Left ventricle myocardium superior (tissue), 1 donor: ENCODE measurements at regions not wholly inside any gene's neighbourhood (a gene's known extent, or its start where the extent isn't known, plus 50 kb on each side); places are given as distances from the start of the nearest gene placed in this dataset.
"Not testable (repeated sequence)": the region's sequence is repeated elsewhere in the genome, so short reads cannot be mapped to it uniquely, and the experiment has no call there.

Source experiments
- ATAC-seq: fragments of 200-7000 bp; cut with Tn5 transposase; one replicate; pipeline ENCODE4 v1.9.1; 2020; ENCODE audit warnings: mild to moderate bottlenecking, moderate library complexity
- DNase-seq: peaks from one replicate; pipeline ENCODE4 v3.0.0-alpha.2; 2020
- intact Hi-C: fragments of 100-400 bp; cut with micrococcal nuclease; formaldehyde crosslinking; loops from one replicate; pipeline ENCODE4 v1.11.0; 2022
- donor health status: DM: no; HTN: yes; CAD: no; lungs with severe emphysema.

DNA sequence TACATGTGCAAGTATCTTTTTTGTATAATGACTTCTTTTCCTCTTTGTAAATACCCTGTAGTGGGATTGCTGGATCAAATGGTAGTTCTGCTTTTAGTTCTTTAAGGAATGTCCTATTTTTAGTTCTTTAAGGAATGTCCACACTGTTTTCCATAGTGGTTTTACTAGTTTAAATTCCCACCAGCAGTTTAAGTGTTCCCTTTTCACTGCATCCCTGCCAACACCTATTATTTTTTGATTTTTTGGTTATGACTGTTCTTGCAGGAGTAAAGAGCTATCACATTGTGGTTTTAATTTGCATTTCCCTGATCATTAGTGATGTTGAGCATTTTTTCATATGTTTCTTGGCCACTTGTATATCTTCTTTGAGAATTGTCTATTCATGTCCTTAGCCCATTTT lies 164.4 kb downstream of the RND3 start:
- ATAC-seq, intact Hi-C loops, DNase-seq: not testable (repeated sequence)

DNA sequence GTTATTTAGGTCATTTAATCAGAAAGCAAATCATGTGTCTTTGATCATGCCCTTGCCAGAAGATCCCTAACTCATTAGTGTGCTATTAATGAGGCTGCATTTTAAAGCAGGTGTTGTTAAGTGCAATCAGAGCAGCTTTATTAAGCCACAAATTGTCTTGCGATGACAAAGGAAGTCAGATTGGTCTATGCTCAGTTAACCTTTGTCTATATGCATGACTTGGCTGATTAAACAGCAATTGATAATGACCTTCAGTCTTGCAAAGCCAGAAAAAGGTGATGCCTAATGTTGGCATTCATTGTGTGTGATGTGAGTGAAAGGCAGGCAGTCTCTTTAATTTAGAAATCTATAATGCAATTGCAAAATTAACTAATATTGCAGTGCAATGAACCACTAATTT lies 166.9 kb downstream of the RND3 start:
- DNase-seq: no peak
- no peak for ATAC-seq
- intact Hi-C loops: no loop called here

DNA sequence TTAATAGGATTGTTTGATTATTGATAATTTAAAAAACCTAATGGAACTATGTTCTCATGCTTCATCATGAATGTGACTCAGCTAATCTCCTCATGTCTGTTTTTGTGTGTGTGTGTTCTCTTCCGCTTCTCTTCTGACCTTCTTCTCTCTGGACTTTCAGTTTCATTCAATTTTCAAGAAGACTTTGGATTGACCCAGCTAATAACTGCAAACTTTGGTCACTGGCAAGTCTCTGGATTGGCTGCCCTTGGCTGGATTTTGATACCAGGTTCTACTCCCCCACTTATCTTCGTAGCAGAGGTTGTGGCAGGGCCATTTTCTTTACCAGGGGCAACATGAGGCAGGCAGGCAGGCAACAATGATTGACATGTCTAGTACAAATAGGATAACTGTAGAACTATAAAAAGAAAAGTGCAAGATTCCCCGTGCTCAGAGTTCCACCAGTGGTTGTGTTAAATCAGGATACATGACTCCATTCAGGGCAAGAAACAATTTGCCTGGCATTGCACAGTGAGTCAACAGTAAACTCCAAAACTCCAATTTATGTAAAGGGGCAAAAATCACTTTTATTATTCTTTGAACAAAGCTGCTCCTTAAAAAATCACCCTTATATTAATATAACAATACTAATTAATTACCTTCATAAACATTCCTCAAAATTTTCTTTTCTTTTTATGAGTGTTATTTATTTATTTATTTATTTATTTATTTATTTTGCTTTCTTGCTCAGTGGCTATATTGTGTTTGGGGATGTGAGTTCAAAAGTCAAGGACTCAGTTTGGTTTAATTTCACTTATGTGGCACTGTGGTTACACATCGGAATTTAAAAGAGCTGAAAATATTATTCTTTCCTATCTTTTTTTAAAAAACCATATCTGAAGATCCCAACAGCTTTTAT lies 167.6 kb downstream of the RND3 start:
- intact Hi-C loops: no loop called here
- ATAC-seq (no peak), DNase-seq (no peak)

DNA sequence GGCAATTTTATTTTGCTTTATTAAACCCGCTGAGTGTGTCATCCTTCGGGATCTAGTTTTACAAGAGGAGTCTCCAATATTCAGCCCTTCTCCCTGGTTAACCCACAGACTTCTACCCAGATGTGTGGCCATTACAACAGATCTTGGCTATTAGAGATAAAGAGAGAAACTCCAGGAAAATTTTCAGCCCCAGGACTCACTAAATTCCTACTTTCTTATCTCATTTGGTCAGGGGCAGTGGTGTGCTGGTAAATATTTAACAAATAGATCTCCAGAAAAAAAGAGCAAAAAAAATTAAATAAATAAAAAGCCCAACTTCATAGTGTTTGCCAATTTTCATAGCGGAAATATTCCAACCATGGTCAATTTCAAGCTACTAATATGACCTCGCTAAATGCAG lies 168.4 kb downstream of the RND3 start:
- ATAC-seq: no peak
- DNase-seq: no peak
- intact Hi-C loops: no loop called here

DNA sequence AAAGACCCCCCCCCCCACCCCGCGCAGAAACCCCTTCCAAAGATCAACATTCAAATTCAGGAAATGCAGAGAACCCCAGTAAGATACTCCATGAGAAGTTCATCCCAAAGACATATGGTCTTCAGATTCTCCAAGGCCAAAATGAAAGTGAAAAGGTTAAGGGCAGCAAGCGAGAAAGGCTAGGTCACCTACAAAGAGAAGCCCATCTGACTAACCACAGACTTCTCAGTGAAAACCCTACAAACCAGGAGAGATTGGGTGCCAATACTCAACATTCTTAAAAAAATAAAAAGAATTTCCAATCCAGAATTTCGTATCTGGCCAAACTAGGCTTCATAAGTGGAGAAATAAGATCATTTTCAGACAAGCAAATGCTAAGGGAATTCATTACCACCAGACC lies 175.2 kb downstream of the RND3 start:
- intact Hi-C loops: no loop called here
- DNase-seq (no peak), ATAC-seq (no peak)

DNA sequence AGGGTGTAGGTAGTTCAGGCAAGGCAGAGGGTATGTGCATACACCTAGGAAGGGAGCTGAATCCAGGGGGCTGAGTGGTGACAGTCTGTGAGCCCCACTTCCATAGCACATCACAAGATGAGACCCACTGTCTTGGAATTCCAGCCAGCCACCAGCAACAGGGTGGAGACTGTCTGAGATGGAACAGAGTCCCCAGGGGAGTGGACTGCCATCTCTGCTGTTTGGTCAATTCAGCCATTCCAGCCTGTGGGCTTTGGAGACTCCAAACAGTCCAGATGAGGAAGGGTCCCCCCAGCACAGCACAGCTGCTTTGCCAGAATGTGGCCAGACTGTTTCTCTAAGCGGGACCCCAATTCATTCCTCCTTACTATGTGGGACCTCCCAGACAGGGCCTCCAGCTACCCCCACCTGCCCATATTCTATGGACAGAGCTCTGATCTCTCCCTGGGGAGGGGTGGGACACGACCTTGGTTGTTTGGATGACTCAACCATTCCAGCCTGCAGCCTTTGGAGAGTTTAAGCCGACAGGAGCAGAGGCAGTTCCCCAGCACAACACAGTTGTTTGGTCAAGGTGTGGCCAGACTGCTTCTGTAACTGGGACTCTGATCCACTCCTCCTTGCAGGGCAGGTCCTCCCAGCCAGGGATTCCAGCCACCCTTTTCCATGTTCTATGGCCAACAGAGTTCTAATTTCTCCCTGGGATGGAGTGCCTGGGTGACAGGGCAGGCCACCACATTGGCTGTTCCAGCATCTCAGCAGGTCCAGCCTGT lies 178.0 kb downstream of the RND3 start:
- intact Hi-C loops: no loop called here
- ATAC-seq (no peak), DNase-seq (no peak)

DNA sequence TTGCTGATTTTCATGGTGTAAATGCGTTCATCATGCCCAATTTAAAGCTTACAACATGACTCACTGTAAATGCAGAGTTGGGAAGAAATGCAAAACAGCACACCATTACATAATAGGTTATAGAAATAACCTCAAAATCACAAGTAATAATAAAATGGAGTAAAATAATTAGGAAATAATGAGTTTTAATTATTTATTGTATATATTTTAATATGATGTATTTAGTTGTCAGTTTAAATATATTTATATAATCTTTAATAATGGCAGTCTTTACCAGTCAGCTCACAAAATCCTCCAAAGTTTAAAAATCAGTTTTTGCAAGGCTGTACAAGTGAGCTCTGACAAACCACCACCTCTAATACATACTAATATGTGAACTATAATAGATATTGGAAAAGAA lies 180.2 kb downstream of the RND3 start:
- intact Hi-C loops: no loop called here
- ATAC-seq: no peak
- DNase-seq: no peak

DNA sequence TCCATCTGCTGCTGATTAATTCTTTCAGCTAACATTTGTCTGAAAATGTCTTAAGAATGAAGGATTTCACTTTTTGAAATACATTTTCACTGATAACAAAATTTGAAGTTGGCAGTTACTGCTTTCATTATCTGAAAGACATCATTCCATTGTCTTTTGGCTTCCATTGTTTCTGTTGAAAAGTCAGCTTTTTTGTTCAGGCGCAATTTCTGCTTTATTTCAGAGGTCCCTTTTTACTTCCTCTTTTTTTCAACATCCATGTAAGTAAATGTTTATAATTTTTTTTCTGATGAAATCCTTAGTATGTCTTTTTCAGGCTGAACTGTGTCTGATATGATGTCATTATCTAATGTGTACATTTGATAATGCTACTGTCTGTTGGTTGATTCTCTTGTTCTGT lies 184.2 kb downstream of the RND3 start:
- ATAC-seq (no peak), DNase-seq (no peak)
- intact Hi-C loops: no loop called here

DNA sequence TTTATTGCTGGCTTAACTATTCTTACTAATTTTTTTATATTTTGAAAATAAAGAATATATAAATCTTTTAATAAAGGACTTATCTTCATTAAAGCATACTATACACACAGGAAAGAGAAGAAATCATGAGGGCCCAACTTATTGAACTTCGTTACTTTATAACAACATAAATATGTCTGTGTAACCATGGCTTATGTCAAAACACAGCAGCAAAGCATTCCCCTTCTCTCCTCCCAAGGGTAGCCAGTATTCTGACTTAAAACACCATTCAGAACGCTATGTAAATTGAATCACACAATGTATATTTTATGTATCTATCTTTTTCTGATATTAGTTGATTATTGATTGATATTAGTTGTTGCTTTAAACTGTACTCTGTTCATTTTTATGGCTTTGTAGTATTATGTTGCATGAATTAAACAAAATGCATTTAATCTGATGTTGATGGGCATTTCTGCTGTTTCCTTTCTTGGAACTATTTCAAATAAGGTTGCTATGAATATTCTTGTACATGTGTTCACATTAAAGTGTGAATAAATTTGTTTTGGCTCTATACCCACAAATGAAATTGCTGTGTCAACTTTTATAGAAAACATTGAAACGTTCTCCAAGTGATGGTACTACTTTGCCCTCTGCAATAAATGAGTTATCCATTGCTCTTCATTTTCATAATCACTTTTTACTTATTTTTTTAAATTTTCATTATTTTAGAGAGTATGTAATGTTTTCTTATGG lies 188.7 kb downstream of the RND3 start:
- ATAC-seq (no peak), DNase-seq (no peak)
- intact Hi-C loops: no loop called here

DNA sequence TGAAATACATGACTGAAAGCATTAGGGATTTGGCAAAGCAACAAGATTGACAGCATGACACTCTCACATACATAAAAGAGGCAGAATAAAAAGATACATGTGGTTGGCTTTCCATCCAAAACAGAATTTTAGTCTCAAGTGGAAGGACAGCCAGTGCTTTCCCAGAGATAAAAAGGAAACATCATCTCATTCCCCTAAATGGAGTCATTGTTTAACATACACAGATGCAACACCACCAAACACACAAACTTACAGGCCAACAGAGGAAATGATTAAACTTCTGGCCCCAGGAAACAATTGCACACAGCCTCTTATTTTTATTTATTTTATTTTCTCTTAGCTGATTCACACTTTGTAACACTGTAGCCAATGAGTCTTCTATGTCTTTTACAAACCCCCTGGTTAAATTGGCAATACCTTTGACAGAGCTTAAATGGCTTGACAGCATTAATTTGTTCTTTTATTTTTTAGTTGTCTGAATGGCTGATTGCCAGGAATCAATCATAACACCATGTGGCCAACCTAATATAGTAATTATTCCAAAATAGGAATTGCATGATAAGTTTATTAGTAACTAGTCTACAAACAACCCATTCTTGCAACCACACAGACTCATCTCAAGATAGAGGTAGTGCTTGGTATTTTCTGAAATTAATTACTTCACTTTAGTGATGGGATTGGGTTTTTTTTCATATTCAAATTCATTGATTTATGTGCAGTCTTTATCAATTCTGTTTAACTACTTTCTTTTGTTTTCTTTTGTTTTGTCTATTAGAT lies 190.5 kb downstream of the RND3 start:
- DNase-seq: no peak
- intact Hi-C loops: no loop called here
- peak; percentile 86 for ATAC-seq

DNA sequence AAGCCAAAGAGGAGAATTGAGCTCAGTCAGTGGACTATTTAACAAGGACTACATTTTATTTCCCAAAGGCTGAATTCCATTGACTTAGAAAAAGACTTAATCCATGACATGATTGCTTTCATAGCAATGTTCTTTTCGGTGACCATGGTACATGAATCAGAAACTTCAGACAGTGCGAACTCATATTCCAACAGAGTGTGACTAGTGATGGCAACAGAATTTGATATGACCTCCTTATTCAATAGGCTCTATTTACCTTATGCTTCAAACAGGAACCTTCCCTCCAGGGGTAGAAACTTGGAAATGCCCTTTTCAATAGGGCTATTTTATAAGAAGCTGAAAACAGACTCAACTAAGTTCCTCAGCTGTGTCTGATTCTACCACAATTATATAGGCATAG lies 191.9 kb downstream of the RND3 start:
- ATAC-seq (no peak), DNase-seq (no peak)
- intact Hi-C loops: no loop called here

DNA sequence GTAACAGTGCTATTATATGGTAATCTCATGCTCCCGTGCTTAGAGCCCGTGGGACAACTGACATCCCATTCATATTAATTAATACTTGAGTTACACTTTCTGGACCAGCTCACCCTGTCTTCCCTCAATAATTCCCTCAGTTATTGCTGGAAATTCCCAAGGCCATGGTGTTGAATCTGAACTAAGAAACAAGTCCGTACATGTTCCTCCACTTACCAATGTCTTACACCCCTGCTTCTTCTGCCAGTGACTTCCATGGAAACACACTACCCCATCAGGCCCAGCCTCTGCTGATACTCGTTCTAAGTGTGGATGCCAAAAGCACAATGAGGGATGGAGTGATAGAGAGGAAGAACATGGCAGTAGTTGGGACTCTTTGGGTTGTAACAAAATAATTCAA lies 193.7 kb downstream of the RND3 start:
- intact Hi-C loops: no loop called here
- ATAC-seq (no peak), DNase-seq (no peak)

DNA sequence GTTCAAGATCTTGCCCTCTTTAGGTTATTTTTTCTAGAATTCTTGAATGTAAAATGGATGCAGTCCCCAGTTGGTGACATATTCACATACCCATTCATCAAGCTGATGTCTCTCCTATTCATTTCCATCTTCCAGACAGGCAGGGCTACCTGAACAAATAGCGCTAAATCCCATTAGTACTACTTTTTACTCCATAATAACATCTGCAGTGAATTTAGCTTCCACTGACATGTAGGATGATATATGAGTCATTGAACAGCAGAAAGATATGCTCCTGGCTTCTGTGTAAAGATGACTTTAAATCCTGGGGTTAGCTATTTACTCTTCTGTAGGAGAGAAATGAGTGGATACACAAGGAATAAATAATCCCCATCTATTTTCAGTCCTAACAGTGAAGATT lies 194.7 kb downstream of the RND3 start:
- no peak for ATAC-seq
- DNase-seq: no peak
- intact Hi-C loops: no loop called here

DNA sequence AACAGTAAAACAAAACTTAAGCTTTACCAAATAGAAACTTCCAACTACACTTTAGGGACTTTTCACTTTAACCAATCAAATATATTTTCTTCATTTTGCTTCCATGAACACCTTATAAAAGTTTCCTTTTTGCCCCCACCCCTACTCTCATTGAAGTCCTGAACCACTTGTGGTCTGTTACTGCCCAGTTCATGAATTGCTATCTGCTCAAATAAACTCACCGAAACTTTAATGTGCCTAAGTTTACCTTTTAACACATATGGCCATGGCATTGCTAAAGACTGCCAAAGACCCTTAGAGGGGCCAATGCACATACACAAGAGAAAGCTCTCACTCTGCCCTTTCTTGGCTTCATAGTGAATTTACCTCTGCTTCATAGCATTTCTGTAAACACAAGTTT lies 195.3 kb downstream of the RND3 start:
- no peak for ATAC-seq
- intact Hi-C loops: no loop called here
- no peak for DNase-seq

DNA sequence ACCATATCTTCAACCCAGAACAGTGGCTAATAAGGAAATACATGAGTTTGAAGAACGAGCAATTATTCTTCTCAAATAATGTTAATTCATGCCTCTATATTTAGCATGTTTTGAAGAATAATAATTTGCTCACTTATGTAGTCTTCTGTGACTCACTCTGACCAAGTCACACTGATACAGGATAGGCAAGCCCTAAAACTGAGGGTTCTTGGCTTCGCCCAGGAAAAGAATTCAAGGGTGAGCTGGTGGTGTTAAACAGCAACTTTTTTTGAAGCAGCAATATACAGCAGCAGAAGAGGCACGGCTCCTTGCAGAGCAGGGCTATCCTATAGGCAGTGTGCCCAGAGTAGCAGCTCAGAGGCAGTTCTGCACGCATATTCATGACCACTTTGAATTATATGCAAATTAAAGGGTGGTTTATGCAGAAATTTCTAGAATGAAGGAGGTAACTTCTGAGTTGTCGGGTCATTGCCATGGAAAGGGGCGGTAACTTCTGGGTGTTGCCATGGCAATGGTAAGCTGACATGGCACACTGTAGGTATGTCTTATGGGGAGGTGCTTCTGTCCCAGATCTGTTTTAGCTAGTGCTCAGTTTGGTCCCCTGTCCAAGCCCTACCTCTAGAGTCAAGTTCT lies 200.6 kb downstream of the RND3 start:
- intact Hi-C loops: no loop called here
- DNase-seq (no peak), ATAC-seq (no peak)

DNA sequence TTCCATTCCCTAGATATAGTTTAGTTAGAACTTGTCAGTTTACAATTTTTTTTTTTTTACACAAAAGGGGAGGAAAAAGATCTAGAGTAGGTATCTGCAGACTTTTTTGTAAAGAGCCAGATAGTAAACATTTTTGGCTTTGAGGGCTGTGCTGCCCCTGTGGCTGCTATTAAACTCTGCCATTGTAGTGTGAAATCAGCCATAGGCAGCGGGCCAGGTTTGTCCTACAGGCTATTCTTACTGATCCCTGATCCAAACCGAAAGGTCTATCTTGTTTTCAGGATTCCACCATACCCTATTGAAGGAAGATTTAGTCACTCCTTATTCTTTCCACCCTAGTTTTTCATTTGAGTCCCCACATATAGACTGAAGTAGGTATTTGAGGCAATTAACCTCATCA lies 203.4 kb downstream of the RND3 start:
- no peak for DNase-seq
- intact Hi-C loops: no loop called here

DNA sequence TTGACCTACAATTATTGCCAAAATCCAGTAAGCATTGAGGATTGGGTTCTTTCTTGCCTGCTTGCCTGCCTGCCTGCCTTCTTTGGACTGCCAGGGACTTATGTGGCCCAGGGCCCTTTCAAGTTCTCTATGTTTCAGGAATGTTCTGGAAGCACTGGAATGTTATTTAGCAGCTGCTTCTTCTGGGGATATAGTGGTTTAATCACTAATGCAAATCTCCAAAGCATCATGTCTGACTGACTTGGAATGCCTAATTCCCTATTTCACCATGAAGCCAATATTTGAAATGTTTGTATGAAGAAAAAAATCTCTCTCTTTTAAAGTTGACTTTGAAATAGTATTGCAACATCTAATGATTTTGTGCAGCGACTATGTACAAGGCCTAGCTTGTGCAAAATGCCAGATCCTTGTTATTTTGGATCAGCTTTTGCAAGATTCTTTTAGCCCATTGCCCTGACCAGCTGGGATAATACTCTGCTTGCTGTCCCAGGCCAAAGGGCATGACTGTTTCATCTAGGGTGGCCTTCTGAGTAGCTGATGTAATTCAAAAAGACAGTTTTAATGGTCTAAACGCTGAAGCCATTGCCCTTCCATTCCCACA lies 204.6 kb downstream of the RND3 start:
- DNase-seq (no peak), ATAC-seq (peak; percentile 86)
- intact Hi-C loops: no loop called here

More for the DNA sequence above, 203.4 kb downstream of the RND3 start:
- ATAC-seq: no peak

DNA sequence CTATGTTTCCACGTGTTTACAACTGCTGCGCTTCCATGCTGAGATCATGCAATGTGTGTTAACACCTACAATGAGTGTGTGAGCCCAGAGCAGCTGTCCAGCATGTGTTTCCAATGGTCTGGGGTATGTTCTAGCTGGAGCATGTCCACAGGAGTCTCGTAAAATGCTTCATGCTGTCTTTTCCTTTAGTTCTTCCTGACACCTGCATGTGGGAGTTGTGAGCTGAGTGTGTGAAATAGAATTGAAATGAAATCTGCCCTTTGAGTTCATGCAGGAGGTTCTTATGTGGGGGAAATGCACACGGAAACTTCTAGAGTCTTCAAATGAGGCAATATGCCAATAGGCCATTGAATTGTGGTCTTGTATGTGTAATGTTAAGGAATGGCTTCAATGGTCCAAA lies 205.1 kb downstream of the RND3 start:
- DNase-seq: no peak
- ATAC-seq: no peak
- intact Hi-C loops: no loop called here
